ENCODE measurements at regions not wholly inside any gene's neighbourhood (a gene's known extent, or its start where the extent isn't known, plus 50 kb on each side); places are given as distances from the start of the nearest gene placed in this dataset.
A peak's percentile ranks its signal among the peaks of the same experiment; 100 is the strongest.
"Not testable (repeated sequence)": the region's sequence is repeated elsewhere in the genome, so short reads cannot be mapped to it uniquely, and the experiment has no call there.

- DNase-seq, result not testable (repeated sequence)
Measured at GRCh38 chr21:6363591-6363990, 4157.8 kb upstream of the TPTE start.

- DNase-seq, result peak in 1 of 2 donors; percentile 4
Measured at GRCh38 chr21:6368824-6369223, 4152.6 kb upstream of the TPTE start.

GRCh38 chr21:6373253-6373652, 4148.1 kb upstream of the TPTE start:
- DNase-seq, result not testable (repeated sequence)

- DNase-seq, result peak; percentile 13 to 14
Measured at GRCh38 chr21:6374232-6374631, 4147.2 kb upstream of the TPTE start.

- DNase-seq, result peak in 1 of 2 donors; percentile 10
Measured at GRCh38 chr21:6374926-6375325, 4146.5 kb upstream of the TPTE start.

- DNase-seq, result not testable (repeated sequence)
Measured at GRCh38 chr21:6375776-6376175, 4145.6 kb upstream of the TPTE start.

GRCh38 chr21:6376321-6377070, 4144.9 kb upstream of the TPTE start:
- DNase-seq, result peak in 1 of 2 donors; percentile 9
